ENCODE measurements at regions not wholly inside any gene's neighbourhood (a gene's known extent, or its start where the extent isn't known, plus 50 kb on each side); places are given as distances from the start of the nearest gene placed in this dataset.
"Not testable (repeated sequence)": the region's sequence is repeated elsewhere in the genome, so short reads cannot be mapped to it uniquely, and the experiment has no call there.

DNA sequence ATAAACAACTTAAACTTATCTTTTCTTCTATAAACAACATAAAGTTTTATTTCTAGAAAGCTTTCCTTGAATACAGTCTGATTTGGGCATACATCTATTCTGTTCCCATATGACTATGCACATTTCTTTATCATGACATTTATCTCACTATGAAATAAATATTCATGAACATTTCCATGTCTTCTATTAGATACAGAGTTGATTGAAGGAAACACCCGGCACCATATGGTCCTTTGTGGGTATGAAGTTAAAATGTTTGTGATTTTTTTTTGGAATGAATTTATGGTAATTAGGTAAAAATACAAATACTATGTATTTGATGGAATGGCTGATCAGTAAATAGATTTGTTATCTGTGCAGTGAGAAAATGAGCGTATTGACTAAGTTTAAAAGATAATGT, 1209.8 kb upstream of the ACO1 start:
- TF ChIP-seq POLR2A (IDR thresholded peaks at IDR 0.05): no peak
- TF ChIP-seq, protein P1, sequence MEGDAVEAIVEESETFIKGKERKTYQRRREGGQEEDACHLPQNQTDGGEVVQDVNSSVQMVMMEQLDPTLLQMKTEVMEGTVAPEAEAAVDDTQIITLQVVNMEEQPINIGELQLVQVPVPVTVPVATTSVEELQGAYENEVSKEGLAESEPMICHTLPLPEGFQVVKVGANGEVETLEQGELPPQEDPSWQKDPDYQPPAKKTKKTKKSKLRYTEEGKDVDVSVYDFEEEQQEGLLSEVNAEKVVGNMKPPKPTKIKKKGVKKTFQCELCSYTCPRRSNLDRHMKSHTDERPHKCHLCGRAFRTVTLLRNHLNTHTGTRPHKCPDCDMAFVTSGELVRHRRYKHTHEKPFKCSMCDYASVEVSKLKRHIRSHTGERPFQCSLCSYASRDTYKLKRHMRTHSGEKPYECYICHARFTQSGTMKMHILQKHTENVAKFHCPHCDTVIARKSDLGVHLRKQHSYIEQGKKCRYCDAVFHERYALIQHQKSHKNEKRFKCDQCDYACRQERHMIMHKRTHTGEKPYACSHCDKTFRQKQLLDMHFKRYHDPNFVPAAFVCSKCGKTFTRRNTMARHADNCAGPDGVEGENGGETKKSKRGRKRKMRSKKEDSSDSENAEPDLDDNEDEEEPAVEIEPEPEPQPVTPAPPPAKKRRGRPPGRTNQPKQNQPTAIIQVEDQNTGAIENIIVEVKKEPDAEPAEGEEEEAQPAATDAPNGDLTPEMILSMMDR (IDR thresholded peaks at IDR 0.05): no peak
- intact Hi-C loops (cut with DNase I; ENCODE audit: low total_unique reads): no loop called here
- 83 to 86% methylated on average over 2 of the region's 2 CpGs for WGBS, 2 donors

DNA sequence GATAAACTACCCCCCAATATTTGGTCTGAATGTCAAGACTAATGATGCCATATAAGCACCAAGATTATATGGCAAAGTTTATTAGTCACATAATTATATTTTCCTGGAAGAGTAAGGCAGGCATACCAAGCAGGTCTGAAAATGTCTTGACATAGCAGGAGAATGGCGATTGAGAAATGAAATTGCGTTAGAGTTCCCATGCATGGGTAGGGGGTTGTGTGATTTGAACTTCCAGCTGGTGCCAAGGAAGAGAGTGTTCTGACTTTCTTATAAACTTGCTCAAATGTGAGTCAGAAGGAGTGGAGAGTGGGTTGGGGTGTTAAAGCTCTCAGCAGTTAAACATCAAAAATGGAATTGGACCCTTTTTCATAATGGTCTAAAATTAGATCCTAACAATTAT, 1200.6 kb upstream of the ACO1 start:
- DNase-seq (ENCODE audit: low spot score in 2 of 2): no peak
- WGBS, 2 donors: 82 to 88% methylated on average over 2 of the region's 2 CpGs
- intact Hi-C loops (cut with DNase I; ENCODE audit: low total_unique reads): no loop called here
- H3K4me3 ChIP-seq (ENCODE audit: low read depth, poor library complexity, severe bottlenecking): no peak overlapping the region
- TF ChIP-seq, protein P1 (IDR thresholded peaks at IDR 0.05): no peak
- no peak for TF ChIP-seq POLR2A (IDR thresholded peaks at IDR 0.05)

More for the DNA sequence above, 1209.8 kb upstream of the ACO1 start:
- DNase-seq (ENCODE audit: low spot score in 2 of 2): no peak
- H3K4me3 ChIP-seq (ENCODE audit: low read depth, poor library complexity, severe bottlenecking): no peak overlapping the region

DNA sequence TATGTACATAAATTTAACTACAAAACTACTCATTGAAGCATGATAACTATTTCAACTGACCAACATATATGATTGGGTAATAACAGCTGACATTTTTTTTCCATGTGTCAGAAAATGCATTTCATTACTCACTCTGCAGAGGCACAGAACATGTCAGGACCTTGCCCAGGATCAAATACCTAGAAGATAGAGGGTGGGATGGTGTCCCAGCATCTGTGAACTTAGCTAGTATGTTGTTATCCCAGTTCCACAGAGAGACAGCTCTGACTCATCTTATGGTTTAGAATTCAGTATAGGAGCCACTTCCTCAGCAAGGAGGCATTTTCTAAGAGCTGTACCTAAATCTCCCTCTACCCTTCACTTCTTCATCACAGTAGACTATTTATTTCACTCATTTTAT, 1198.6 kb upstream of the ACO1 start:
- TF ChIP-seq, protein P1 (IDR thresholded peaks at IDR 0.05): no peak
- TF ChIP-seq POLR2A (IDR thresholded peaks at IDR 0.05): no peak
- intact Hi-C loops (cut with DNase I; ENCODE audit: low total_unique reads): no loop called here
- no peak for DNase-seq (ENCODE audit: low spot score in 2 of 2)
- H3K4me3 ChIP-seq (ENCODE audit: low read depth, poor library complexity, severe bottlenecking): no peak overlapping the region

DNA sequence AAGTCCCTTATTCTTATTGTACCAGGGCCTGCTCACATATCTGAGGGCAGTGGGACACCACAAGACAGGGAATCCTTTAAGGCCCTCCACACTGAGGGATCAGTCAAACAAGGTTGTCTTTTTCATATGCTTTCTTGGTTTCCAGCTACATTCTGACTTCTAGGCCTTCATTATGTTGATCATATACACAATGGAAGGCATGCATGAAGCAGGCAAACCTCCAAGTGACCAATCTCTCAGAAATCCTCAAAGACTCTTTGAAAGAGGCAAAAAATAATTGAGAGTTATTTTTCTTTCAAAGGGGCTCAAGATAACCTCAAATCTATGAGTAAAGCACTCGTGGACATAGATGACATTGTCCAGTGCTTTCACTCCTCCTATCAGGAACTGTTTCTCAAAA, 1195.9 kb upstream of the ACO1 start:
- no peak for TF ChIP-seq POLR2A (IDR thresholded peaks at IDR 0.05)
- TF ChIP-seq, protein P1 (IDR thresholded peaks at IDR 0.05): no peak
- no peak for DNase-seq (ENCODE audit: low spot score in 2 of 2)

DNA sequence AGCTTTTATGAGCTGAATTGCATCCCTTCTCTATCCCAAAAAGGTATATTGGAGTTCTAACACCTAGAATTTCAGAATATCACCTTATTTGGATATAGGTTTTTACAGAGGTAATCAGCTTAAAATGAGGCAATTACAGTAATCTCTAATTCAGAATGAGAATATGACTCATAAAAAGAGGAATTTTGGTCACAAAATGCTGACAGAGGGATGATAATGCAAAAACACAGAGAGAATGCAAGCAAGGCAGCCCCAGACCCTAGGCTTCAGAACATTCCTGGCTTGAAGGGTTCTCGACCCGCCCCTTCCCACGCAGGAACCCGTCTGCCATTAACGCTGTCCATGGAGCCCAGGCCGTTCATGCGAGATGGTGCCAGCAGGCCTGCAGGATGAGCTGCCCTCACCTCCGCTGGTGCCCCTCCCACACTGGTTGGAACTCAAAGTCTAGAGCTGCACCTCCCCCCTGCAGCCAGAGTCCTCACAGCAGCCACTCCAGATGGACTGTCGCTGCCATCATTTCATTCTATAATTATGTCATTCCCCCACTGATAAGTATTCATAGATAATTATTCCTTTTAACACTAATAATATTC, 1173.4 kb upstream of the ACO1 start:
- no peak overlapping the region for H3K4me3 ChIP-seq (ENCODE audit: low read depth, poor library complexity, severe bottlenecking)
- no peak for TF ChIP-seq POLR2A (IDR thresholded peaks at IDR 0.05)
- intact Hi-C loops (cut with DNase I; ENCODE audit: low total_unique reads): no loop called here
- no peak for DNase-seq (ENCODE audit: low spot score in 2 of 2)
- WGBS, 2 donors: 73 to 80% methylated on average over 9 of the region's 9 CpGs

More for the DNA sequence above, 1195.9 kb upstream of the ACO1 start:
- intact Hi-C loops (cut with DNase I; ENCODE audit: low total_unique reads): no loop called here
- 55 to 67% methylated on average over 1 of the region's 1 CpG for WGBS, 2 donors
- no peak overlapping the region for H3K4me3 ChIP-seq (ENCODE audit: low read depth, poor library complexity, severe bottlenecking)

DNA sequence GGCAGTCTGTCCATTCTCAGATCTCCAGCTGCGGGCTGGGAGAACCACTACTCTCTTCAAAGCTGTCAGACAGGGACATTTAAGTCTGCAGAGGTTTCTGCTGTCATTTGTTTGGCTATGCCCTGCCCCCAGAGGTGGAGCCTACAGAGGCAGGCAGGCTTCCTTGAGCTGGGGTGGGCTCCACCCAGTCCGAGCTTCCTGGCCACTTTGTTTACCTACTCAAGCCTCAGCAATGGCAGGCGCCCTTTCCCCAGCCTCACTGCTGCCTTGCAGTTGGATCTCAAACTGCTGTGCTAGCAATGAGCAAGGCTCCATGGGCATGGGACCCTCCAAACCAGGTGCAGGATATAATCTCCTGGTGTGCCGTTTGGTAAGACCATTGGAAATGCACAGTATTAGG, 1154.5 kb upstream of the ACO1 start:
- H3K4me3 ChIP-seq (ENCODE audit: low read depth, poor library complexity, severe bottlenecking); DNase-seq (ENCODE audit: low spot score in 2 of 2); intact Hi-C loops (cut with DNase I; ENCODE audit: low total_unique reads): not testable (repeated sequence)
- WGBS, 2 donors: 67 to 71% methylated on average over 2 to 3 of the region's 4 CpGs

DNA sequence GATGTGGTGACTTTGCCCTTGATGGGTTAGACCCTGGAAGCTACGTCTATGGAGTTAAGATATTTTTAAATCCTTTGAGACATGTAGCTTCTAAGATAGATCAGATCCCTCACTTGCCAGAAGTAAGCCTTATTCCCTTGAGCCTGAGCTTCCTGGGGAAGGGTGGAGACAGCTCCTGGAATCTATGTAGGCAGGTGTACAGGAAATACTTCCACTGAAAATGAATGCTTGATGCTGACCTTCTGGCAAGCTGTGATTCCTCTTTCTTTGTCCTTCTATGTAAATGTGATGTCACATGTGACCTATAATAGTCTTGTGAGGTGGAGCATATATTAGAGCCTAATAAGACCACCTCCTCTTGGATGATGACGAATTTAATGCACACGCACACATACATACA, 1152.0 kb upstream of the ACO1 start:
- 77 to 79% methylated on average over 3 of the region's 3 CpGs for WGBS, 2 donors
- intact Hi-C loops (cut with DNase I; ENCODE audit: low total_unique reads): no loop called here
- TF ChIP-seq POLR2A (IDR thresholded peaks at IDR 0.05): no peak
- TF ChIP-seq, protein P1 (IDR thresholded peaks at IDR 0.05): no peak
- H3K4me3 ChIP-seq (ENCODE audit: low read depth, poor library complexity, severe bottlenecking): no peak overlapping the region
- no peak for DNase-seq (ENCODE audit: low spot score in 2 of 2)

All from lower leg skin (tissue), 4 donors.